ENCODE measurements at regions not wholly inside any gene's neighbourhood (a gene's known extent, or its start where the extent isn't known, plus 50 kb on each side); places are given as distances from the start of the nearest gene placed in this dataset.
"Not testable (repeated sequence)": the region's sequence is repeated elsewhere in the genome, so short reads cannot be mapped to it uniquely, and the experiment has no call there.

DNA sequence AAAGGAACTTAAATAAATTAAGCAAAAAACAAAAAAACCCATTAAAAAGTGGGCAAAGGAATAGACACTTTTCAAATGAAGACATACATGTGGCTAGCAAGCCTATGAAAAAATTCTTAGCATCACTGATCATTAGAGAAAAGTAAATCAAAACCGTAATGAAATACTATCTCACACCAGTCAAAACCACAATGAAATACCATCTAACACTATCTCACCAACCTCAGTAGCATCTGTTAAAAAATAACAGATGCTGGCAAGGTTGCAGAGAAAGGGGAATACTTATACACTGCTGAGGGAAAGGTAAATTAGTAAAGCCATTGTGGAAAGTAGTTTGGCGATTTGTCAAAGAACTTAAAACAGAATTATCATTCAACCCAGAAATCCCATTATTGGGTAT lies 381.1 kb downstream of the FLRT2 start:
- no peak for DNase-seq

GRCh38 chr14:85909581-85909980 lies 379.6 kb downstream of the FLRT2 start:
- peak; percentile 16 for DNase-seq

DNA sequence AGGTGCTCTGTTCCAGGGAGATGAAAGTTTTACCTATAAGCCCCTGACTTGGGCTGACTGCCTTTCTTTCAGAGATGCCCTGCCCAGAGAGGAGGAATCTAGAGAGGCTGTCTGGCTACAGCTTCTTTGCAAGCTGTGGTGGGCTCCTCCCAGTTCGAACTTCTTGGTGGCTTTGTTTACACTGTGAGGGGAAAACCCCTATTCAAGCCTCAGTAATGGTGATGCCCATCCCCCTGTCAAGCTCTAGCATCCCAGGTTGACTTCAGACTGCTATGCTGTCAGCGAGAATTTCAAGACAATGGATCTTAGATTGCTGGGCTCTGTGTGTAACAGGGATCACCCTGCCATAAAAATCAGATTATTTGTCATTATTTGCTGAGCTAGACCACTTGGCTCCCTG lies 377.6 kb downstream of the FLRT2 start:
- DNase-seq = no peak

- no peak for DNase-seq
Observed at GRCh38 chr14:85897808-85898207, 367.9 kb downstream of the FLRT2 start.

GRCh38 chr14:85895603-85896002 lies 365.7 kb downstream of the FLRT2 start:
- no peak for DNase-seq

DNA sequence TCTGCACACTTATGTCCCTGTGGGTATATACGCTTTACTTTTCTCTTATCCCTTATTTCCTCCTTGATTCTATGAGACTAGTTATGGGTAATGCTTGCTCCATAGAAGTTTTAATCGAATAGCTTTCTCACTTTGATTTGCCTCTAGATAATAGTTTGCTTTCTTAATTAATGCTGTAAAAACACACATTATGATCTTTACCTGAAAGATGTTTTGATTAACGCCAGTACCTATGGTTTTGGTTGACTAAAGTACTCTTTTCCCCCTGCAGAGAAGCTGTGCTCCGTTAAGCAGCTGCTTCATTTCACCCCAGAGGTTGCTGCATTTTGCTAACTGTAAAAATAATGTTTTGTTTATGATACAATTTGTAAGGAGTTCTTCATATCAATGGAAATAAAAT lies 362.3 kb downstream of the FLRT2 start:
- no peak for DNase-seq

DNA sequence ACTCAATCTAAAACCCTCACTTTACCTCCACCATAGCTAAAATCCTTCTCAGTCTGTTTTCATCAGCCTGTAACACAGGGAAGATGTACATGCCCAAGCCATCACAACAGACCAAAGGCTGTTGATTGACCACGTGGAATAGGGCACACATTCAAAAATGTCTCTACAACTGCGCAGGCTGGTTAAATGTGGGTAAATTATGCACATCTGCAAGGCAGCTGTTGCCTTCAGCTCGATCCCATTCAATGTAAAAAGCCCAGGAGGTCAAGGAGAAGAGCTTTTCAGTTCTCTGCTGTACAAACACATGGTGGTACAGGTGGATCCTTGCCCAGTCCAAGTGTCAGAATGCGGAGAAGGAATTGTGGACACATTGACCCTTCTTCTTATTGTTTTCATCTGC lies 354.0 kb downstream of the FLRT2 start:
- no peak for DNase-seq

DNA sequence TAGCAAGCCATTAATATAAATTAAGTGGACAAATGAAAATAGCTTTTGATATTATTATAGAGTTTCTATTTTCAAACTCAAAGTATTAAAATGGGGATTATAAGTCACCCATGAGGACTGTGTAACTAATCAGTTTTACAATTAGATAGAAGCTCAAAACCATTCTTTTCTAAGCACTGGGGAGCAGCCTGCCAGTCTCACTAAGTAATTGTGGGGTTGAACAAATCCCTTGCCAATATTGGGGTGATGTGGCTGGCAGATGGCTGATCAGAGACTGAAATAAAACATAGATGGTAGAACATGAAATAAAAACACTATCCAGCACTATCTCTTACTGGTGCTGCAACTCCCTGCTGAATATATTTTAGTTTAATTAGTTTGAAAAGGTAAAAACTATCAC lies 353.2 kb downstream of the FLRT2 start:
- DNase-seq = no peak

GRCh38 chr14:85881935-85882334 lies 352.0 kb downstream of the FLRT2 start:
- no peak for DNase-seq

DNA sequence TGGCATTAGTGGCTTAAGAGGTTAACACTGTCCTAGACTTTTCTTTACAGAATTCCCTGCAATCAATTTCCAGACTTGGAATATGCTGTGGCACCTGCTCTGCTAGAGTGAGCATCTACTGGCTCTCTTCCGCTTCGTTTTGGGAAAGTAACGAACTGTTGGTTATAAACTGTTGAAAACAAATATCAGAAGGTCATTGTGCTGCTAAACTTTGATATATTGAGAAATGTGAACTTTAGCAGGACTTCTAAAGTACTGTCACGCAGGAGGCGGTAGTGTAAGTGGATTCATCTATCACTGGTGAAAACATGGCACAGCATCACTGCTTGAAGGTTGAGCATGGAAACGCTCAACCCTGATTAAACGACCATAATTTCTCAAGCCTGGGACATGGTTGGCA lies 348.9 kb downstream of the FLRT2 start:
- no peak for DNase-seq

- no peak for DNase-seq
Observed at GRCh38 chr14:85873006-85873405, 343.1 kb downstream of the FLRT2 start.

- DNase-seq = no peak
Observed at GRCh38 chr14:85867450-85867849, 337.5 kb downstream of the FLRT2 start.

DNA sequence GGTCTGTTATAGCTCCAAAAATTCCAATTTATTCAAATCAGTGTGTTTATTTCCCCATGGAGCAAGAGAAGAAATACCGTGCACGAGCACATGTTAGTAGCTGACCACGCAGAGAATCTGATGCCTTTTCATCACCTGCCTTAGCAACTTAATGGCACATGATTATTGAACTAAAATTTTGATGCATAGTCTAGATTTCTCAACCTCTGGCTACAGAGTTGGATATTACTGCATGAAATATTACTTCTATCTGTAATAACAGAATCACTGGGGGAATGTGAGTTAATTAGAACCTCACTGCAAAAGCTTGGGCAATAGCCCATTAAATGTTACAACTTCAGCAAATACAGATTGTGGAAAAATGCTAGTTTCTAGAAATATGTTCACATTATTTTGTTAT lies 335.8 kb downstream of the FLRT2 start:
- DNase-seq = no peak

GRCh38 chr14:85858634-85859033 lies 328.7 kb downstream of the FLRT2 start:
- no peak for DNase-seq

DNA sequence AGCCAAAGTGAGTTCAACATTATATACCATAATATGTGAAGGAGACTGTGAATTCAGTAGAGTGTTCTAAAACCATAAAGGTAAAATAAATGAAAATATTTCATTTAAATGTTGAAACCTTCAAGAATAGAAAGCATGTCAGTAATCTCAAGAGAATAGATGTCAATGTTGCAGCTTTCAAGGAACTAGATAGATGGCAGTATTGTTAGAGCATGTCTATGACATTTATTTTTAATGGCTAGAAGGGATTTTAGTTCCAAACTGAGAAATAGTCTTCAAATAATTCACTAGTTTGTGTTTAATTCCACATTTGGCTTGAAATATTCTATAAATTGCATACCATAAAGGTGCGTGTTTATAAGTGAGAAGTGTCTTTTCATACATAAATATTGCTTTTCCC lies 326.5 kb downstream of the FLRT2 start:
- no peak for DNase-seq

GRCh38 chr14:85853996-85854526 lies 324.1 kb downstream of the FLRT2 start:
- DNase-seq = no peak

DNA sequence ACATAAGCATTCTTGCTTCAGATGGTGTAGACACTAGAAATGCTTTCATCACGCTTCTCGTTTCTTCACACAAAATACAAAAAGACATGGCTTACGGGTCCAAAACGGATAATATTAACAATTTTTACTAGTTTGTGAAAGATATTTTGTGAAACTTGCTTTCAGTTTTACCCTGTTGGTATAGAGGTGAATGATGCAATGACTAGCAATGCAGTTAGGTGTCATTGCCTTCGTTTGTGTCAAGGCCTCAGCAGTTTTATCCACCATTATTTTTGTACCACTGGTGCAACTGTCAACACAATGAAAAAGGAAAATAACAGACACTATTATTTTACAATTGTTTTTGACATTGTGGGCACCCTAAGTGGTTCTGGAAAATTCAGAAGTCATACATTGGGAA lies 323.0 kb downstream of the FLRT2 start:
- DNase-seq = no peak

GRCh38 chr14:85852123-85852522 lies 322.2 kb downstream of the FLRT2 start:
- not testable (repeated sequence) for DNase-seq

DNA sequence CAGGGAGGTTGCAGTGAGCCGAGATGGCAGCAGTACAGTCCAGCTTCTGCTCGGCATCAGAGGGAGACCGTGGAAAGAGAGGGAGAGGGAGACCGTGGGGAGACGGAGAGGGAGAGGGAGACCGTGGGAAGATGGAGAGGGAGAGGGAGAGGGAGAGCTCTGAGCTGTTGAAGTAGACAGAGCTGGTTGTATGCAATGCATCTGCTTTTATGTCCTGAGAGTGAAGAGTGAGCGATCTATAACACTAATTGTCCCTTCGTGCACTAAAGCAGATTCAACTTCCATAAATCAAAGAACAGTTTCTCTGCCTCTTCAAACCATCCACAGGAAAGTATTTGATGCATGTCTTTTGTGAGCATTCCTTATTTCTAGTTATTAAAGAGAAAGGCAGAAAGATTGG lies 300.6 kb downstream of the FLRT2 start:
- not testable (repeated sequence) for DNase-seq

DNA sequence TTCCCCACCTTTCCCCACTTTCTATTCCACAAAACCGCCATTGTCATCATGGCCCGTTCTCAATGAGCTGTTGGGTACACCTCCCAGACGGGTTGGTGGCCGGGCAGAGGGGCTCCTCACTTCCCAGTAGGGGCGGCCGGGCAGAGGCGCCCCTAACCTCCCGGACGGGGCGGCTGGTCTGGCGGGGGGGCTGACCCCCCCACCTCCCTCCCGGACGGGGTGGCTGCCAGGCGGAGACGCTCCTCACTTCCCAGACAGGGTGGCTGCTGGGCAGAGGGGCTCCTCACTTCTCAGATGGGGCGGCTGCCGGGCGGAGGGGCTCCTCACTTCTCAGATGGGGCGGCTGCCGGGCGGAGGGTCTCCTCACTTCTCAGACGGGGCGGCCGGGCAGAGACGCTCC lies 299.7 kb downstream of the FLRT2 start:
- DNase-seq = not testable (repeated sequence)

GRCh38 chr14:85824526-85824925 lies 294.6 kb downstream of the FLRT2 start:
- DNase-seq = peak; percentile 5

- DNase-seq = no peak
Observed at GRCh38 chr14:85822236-85822635, 292.3 kb downstream of the FLRT2 start.

GRCh38 chr14:85817430-85817829 lies 287.5 kb downstream of the FLRT2 start:
- DNase-seq = no peak

DNA sequence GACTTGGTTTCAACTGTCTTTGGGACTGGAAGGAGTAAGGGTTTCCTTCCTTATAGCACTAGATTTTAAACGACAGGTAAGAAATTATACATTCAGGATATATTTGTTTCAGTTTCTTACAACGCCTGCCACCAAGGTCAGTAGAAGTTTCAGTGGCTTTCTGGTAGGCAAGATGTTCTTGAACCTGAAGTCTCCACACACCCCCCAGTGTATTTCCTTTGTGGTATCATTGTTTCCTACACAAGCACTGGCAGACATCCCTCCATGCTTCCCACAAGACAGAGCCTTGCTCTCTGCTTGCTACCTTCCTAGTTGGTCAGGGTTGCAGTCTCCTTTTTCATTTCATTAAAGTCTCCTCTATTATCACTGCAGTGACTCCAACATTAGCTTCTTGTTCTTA lies 283.1 kb downstream of the FLRT2 start:
- no peak for DNase-seq

- DNase-seq = no peak
Observed at GRCh38 chr14:85811340-85811739, 281.4 kb downstream of the FLRT2 start.

DNA sequence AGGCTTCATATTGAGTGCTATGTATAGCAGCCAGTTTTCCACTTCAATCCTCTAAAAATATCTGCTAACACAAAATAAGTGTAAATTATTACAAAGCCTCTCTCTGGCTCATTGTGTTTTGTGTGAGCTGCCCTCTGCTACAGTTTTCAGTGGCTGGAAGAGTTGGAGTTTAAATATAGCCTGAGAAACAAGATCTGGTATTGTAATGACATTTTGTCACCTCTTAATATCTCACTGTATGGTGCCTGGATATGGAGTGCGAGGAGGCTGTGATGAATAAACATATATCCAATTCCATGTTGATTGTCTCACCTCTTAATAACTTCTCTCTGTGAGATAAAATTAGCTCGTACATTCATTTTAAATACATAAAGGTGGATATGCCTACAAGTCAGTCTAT lies 269.7 kb downstream of the FLRT2 start:
- no peak for DNase-seq
